Thoracic aorta (tissue), 2 donors: ENCODE measurements at regions not wholly inside any gene's neighbourhood (a gene's known extent, or its start where the extent isn't known, plus 50 kb on each side); places are given as distances from the start of the nearest gene placed in this dataset.

ENCODE experiments used
- ATAC-seq: fragments of 150-250 bp; one replicate; pipeline ENCODE4 v1.8.0; 2017; ENCODE audit warnings: low read depth; ENCODE audit not compliant: insufficient number of reproducible peaks, low FRiP score
- DNase-seq: peaks from one replicate; pipeline ENCODE4 v3.0.0-alpha.2; 2020; ENCODE audit warnings: low spot score
- H3K27ac ChIP-seq, 2 donors: fragments of 200-600 bp; sonication (generic); 1 replicate in 1 of 2; 2 replicates in 1 of 2; pipeline ENCODE4 v1.5.1; 2016; ENCODE audit warnings: mild to moderate bottlenecking in 2 of 2, moderate library complexity in 2 of 2
- H3K27me3 ChIP-seq: fragments of 200-600 bp; sonication (generic); replicated peaks from 2 replicates; pipeline ENCODE4 v1.6.0; 2016; ENCODE audit warnings: mild to moderate bottlenecking; ENCODE audit not compliant: insufficient read depth
- H3K36me3 ChIP-seq: fragments of 200-600 bp; sonication (generic); one replicate; pipeline ENCODE4 v1.5.1; 2016
- H3K4me1 ChIP-seq, 2 donors: fragments of 200-600 bp; sonication (generic); 1 replicate in 1 of 2; 2 replicates in 1 of 2; pipeline versions ENCODE4 v1.5.1 to v1.6.0; 2016; ENCODE audit warnings: low read depth in 2 of 2, mild to moderate bottlenecking in 1 of 2; ENCODE audit not compliant: control insufficient read depth in 1 of 2
- H3K4me3 ChIP-seq: fragments of 200-600 bp; sonication (generic); 2 replicates; pipeline ENCODE4 v1.5.1; 2016; ENCODE audit warnings: mild to moderate bottlenecking
- H3K9me3 ChIP-seq: fragments of 200-600 bp; sonication (generic); 2 replicates; pipeline ENCODE4 v1.5.1; 2016
- CTCF ChIP-seq: fragments of 200-600 bp; sonication (generic); IDR thresholded peaks from one replicate; pipeline ENCODE4 v1.5.1; 2019; ENCODE audit warnings: antibody characterized with exemption

- H3K36me3 ChIP-seq, result no peaks in the 10 kb centered on the region
- TF ChIP-seq CTCF, result no peak
- no peak overlapping the region for H3K4me3 ChIP-seq
- no peaks in the 10 kb centered on the region for H3K27me3 ChIP-seq
- ATAC-seq (no peak), DNase-seq (no peak)
- no peak overlapping the region for H3K27ac ChIP-seq
- H3K4me1 ChIP-seq, result peaks cover 0 to under 1% of the 10 kb centered on the region in 2 donors
- H3K9me3 ChIP-seq, result no peaks in the 10 kb centered on the region
These were observed 154.3 kb upstream of the E2F8 start for GRCh38 chr11:19395050-19395449.

GRCh38 chr11:19394525-19395016 lies 153.8 kb upstream of the E2F8 start:
- Histone ChIP-seq H3K4me1 (peaks cover 0 to 4% of the 10 kb centered on the region in 2 donors), H3K27me3 (no peaks in the 10 kb centered on the region), H3K4me3 (no peak overlapping the region), H3K27ac (no peak overlapping the region), H3K9me3 (no peaks in the 10 kb centered on the region), H3K36me3 (no peaks in the 10 kb centered on the region)
- no peak for ATAC-seq
- no peak for DNase-seq
- no peak for TF ChIP-seq CTCF

GRCh38 chr11:19393941-19394340 lies 153.2 kb upstream of the E2F8 start:
- Histone ChIP-seq H3K36me3 (no peaks in the 10 kb centered on the region), H3K27ac (no peak overlapping the region), H3K9me3 (no peaks in the 10 kb centered on the region), H3K27me3 (no peaks in the 10 kb centered on the region), H3K4me3 (no peak overlapping the region), H3K4me1 (peaks cover 0 to 4% of the 10 kb centered on the region in 2 donors)
- no peak for TF ChIP-seq CTCF
- DNase-seq (no peak), ATAC-seq (no peak)

- Histone ChIP-seq H3K4me1 (peaks cover 0 to 4% of the 10 kb centered on the region in 2 donors), H3K27ac (no peak overlapping the region), H3K27me3 (no peaks in the 10 kb centered on the region), H3K9me3 (no peaks in the 10 kb centered on the region), H3K36me3 (no peaks in the 10 kb centered on the region), H3K4me3 (no peak overlapping the region)
- no peak for TF ChIP-seq CTCF
- DNase-seq, result no peak
- no peak for ATAC-seq
These were observed 152.2 kb upstream of the E2F8 start for GRCh38 chr11:19392847-19393518.

- H3K27me3 ChIP-seq, result no peaks in the 10 kb centered on the region
- peaks cover 0 to 4% of the 10 kb centered on the region in 2 donors for H3K4me1 ChIP-seq
- no peak overlapping the region for H3K4me3 ChIP-seq
- DNase-seq (no peak), ATAC-seq (no peak)
- no peak for TF ChIP-seq CTCF
- H3K36me3 ChIP-seq, result no peaks in the 10 kb centered on the region
- H3K9me3 ChIP-seq, result no peaks in the 10 kb centered on the region
- H3K27ac ChIP-seq, result no peak overlapping the region
These were observed 151.6 kb upstream of the E2F8 start for GRCh38 chr11:19392321-19392720.
